Mesothelial cell of epicardium (in vitro differentiated cells): ENCODE measurements at regions not wholly inside any gene's neighbourhood (a gene's known extent, or its start where the extent isn't known, plus 50 kb on each side); places are given as distances from the start of the nearest gene placed in this dataset.
"Not testable (repeated sequence)": the region's sequence is repeated elsewhere in the genome, so short reads cannot be mapped to it uniquely, and the experiment has no call there.

Experiments
- DNase-seq, 2 experiments: peaks; one replicate each; pipeline ENCODE4 v3.0.0; 2021; ENCODE audit warnings: low spot score in 2 of 2; ENCODE audit not compliant: unreplicated experiment in 2 of 2
- H3K27ac Mint-ChIP-seq: 2 replicates; pipeline ENCODE4 v1.8.0; 2021; ENCODE audit warnings: mixed read lengths
- H3K27me3 Mint-ChIP-seq: 2 replicates; pipeline ENCODE4 v1.8.0; 2021; ENCODE audit warnings: low read depth, mixed read lengths
- H3K36me3 Mint-ChIP-seq: 2 replicates; pipeline ENCODE4 v1.8.0; 2021; ENCODE audit warnings: mixed read lengths
- H3K4me1 Mint-ChIP-seq: 2 replicates; pipeline ENCODE4 v1.8.0; 2021; ENCODE audit warnings: mixed read lengths
- H3K4me3 Mint-ChIP-seq: 2 replicates; pipeline ENCODE4 v1.8.0; 2021; ENCODE audit warnings: mild to moderate bottlenecking, moderate library complexity, mixed read lengths
- H3K9me3 Mint-ChIP-seq: 2 replicates; pipeline ENCODE4 v1.8.0; 2021; ENCODE audit warnings: mixed read lengths
- CTCF ChIP-seq: fragments of 200-600 bp; sonication (generic); IDR thresholded peaks from one replicate; pipeline ENCODE4 v1.5.0; 2021; ENCODE audit warnings: antibody characterized with exemption; ENCODE audit not compliant: unreplicated experiment

- peaks cover 25% of the 10 kb centered on the region for H3K9me3 Mint-ChIP-seq
- DNase-seq, result no peak
- H3K4me3 Mint-ChIP-seq, result no peak overlapping the region
- no peak overlapping the region for H3K27ac Mint-ChIP-seq
- peaks cover 2% of the 10 kb centered on the region for H3K36me3 Mint-ChIP-seq
- H3K4me1 Mint-ChIP-seq, result no peaks in the 10 kb centered on the region
- peaks cover 9% of the 10 kb centered on the region for H3K27me3 Mint-ChIP-seq
- no peak for TF ChIP-seq CTCF
Measured at GRCh38 chr2:84306361-84306760, 152.7 kb downstream of the SUCLG1 start.

GRCh38 chr2:84302513-84303412 is 156.3 kb downstream of the SUCLG1 start:
- Mint-ChIP-seq H3K27ac (no peak overlapping the region), H3K27me3 (peaks cover 13% of the 10 kb centered on the region), H3K4me3 (no peak overlapping the region), H3K9me3 (peaks cover 23% of the 10 kb centered on the region), H3K4me1 (peaks cover 3% of the 10 kb centered on the region), H3K36me3 (peaks cover 2% of the 10 kb centered on the region)
- peak in 1 of 2 experiments; percentile 55 for DNase-seq
- peak; percentile 78 for TF ChIP-seq CTCF

GRCh38 chr2:84301717-84302116 is 157.4 kb downstream of the SUCLG1 start:
- no peak for TF ChIP-seq CTCF
- H3K4me3 Mint-ChIP-seq, result no peak overlapping the region
- DNase-seq, result no peak
- peaks cover 14% of the 10 kb centered on the region for H3K9me3 Mint-ChIP-seq
- peaks cover 13% of the 10 kb centered on the region for H3K27me3 Mint-ChIP-seq
- H3K4me1 Mint-ChIP-seq, result peaks cover 3% of the 10 kb centered on the region
- H3K27ac Mint-ChIP-seq, result no peak overlapping the region
- H3K36me3 Mint-ChIP-seq, result no peaks in the 10 kb centered on the region

- Mint-ChIP-seq H3K4me1 (peaks cover 3% of the 10 kb centered on the region), H3K27ac (no peak overlapping the region), H3K4me3 (no peak overlapping the region), H3K9me3 (peaks cover 4% of the 10 kb centered on the region), H3K27me3 (peaks cover 13% of the 10 kb centered on the region), H3K36me3 (no peaks in the 10 kb centered on the region)
- no peak for TF ChIP-seq CTCF
- no peak for DNase-seq
Measured at GRCh38 chr2:84300696-84301029, 158.4 kb downstream of the SUCLG1 start.

- H3K4me1 Mint-ChIP-seq, DNase-seq, H3K36me3 Mint-ChIP-seq, H3K27ac Mint-ChIP-seq, H3K9me3 Mint-ChIP-seq, H3K4me3 Mint-ChIP-seq: not testable (repeated sequence)
- peaks cover 13% of the 10 kb centered on the region for H3K27me3 Mint-ChIP-seq
Measured at GRCh38 chr2:84300001-84300695, 158.9 kb downstream of the SUCLG1 start.

- Mint-ChIP-seq H3K27ac (no peak overlapping the region), H3K36me3 (no peaks in the 10 kb centered on the region), H3K27me3 (peaks cover 13% of the 10 kb centered on the region), H3K4me3 (no peak overlapping the region), H3K4me1 (peaks cover 3% of the 10 kb centered on the region), H3K9me3 (no peaks in the 10 kb centered on the region)
- no peak for TF ChIP-seq CTCF
- DNase-seq, result no peak
Measured at GRCh38 chr2:84299211-84299775, 159.8 kb downstream of the SUCLG1 start.
